Panc1 (cell line): ENCODE measurements at regions not wholly inside any gene's neighbourhood (a gene's known extent, or its start where the extent isn't known, plus 50 kb on each side); places are given as distances from the start of the nearest gene placed in this dataset.

Experiments used
- ATAC-seq: fragments of 200-7000 bp; cut with Tn5 transposase; 2 replicates; pipeline ENCODE4 v1.9.1; 2020; ENCODE audit warnings: mild to moderate bottlenecking, moderate library complexity
- BruUV-seq: library from RNA; stranded (reverse); fragments of 400-500 nt; replicated peaks from 2 replicates; lab custom pipeline; 2021; lab: Mats Ljungman, UMichigan
- CTCF ChIA-PET: fragments of 300-600 bp; sonication (Branson Sonifier 250); formaldehyde crosslinking; loops from one replicate; lab custom pipeline; 2022; ENCODE audit warnings: antibody characterized with exemption; lab: Charles Lee
- POLR2A ChIA-PET: fragments of 300-600 bp; sonication (Branson Sonifier 250); formaldehyde crosslinking; loops from one replicate; lab custom pipeline; 2022; ENCODE audit warnings: antibody characterized with exemption; lab: Charles Lee
- DNase-seq: peaks from one replicate; pipeline ENCODE4 v3.0.0-alpha.2; 2010; ENCODE audit warnings: low read depth, low spot score
- H3K27ac ChIP-seq: 2 replicates; pipeline ENCODE4 v1.5.1; 2011; ENCODE audit warnings: mild to moderate bottlenecking, low read length, inconsistent platforms
- H3K27me3 ChIP-seq: fragments of 200-500 bp; sonication (Bioruptor generic); 2 replicates; pipeline ENCODE4 v1.6.0; 2014; ENCODE audit warnings: low read length, inconsistent platforms; ENCODE audit not compliant: control insufficient read depth, insufficient read depth
- H3K36me3 ChIP-seq: fragments of 200-500 bp; sonication (Bioruptor generic); 2 replicates; pipeline ENCODE4 v1.5.1; 2014; ENCODE audit warnings: inconsistent platforms, mild to moderate bottlenecking, low read length, moderate library complexity; ENCODE audit not compliant: control insufficient read depth, insufficient read depth
- H3K4me1 ChIP-seq: 2 replicates; pipeline ENCODE4 v1.5.1; 2011; ENCODE audit warnings: inconsistent platforms, mild to moderate bottlenecking, low read length, moderate library complexity; ENCODE audit not compliant: control insufficient read depth, insufficient read depth
- H3K4me3 ChIP-seq, 2 experiments: 2 replicates each; pipeline ENCODE4 v1.5.1; 2011 to 2012; ENCODE audit warnings: low read depth in 2 of 2, low read length in 2 of 2, mild to moderate bottlenecking in 2 of 2, inconsistent platforms in 1 of 2, moderate library complexity in 1 of 2
- H3K9me3 ChIP-seq: fragments of 200-500 bp; sonication (Bioruptor generic); 2 replicates; pipeline ENCODE4 v1.5.1; 2014; ENCODE audit warnings: low read depth, mild to moderate bottlenecking, inconsistent platforms, low read length, moderate library complexity; ENCODE audit not compliant: control insufficient read depth, insufficient read depth
- CTCF ChIP-seq: fragments of 450-650 bp; IDR thresholded peaks from 2 replicates; pipeline ENCODE4 v1.5.1; 2017; ENCODE audit warnings: mild to moderate bottlenecking
- POLR2AphosphoS5 ChIP-seq: IDR thresholded peaks from 2 replicates; pipeline ENCODE4 v1.6.1; 2012; ENCODE audit warnings: mild to moderate bottlenecking, low read depth, low read length, moderate library complexity
- REST ChIP-seq, 2 experiments: IDR thresholded peaks; 2 replicates each; pipeline ENCODE4 v1.6.1; 2011 to 2012; ENCODE audit warnings: low read depth in 2 of 2, control low read depth in 1 of 2, low read length in 1 of 2, mild to moderate bottlenecking in 1 of 2, moderate library complexity in 1 of 2; ENCODE audit not compliant: insufficient read depth in 1 of 2
- SIN3A ChIP-seq: IDR thresholded peaks from 2 replicates; pipeline ENCODE4 v1.6.1; 2012; ENCODE audit warnings: low read depth, mild to moderate bottlenecking, low read length, moderate library complexity, borderline replicate concordance; ENCODE audit not compliant: insufficient read depth
- TCF7L2 ChIP-seq: IDR thresholded peaks from 2 replicates; pipeline ENCODE4 v1.6.1; 2011; ENCODE audit warnings: mild to moderate bottlenecking, low read depth, low read length, inconsistent platforms
- in situ Hi-C: cut with HindIII; loops from 2 replicates; pipeline ENCODE4 v1.10.0; 2016; ENCODE audit warnings: low sequenced_read_pairs, low pct_unique_long_range_greater_than_20kb
- intact Hi-C: fragments of 100-400 bp; cut with micrococcal nuclease; formaldehyde crosslinking; loops from one replicate; pipeline ENCODE4 v1.10.0; 2022; ENCODE audit not compliant: unreplicated experiment

- Histone ChIP-seq H3K4me3 (no peak overlapping the region), H3K4me1 (no peaks in the 10 kb centered on the region), H3K27ac (no peak overlapping the region), H3K9me3 (no peaks in the 10 kb centered on the region), H3K36me3 (no peaks in the 10 kb centered on the region), H3K27me3 (no peaks in the 10 kb centered on the region)
- TF ChIP-seq SIN3A (no peak), TCF7L2 (no peak), POLR2AphosphoS5 (no peak), REST (IDR thresholded peaks at IDR 0.05; ENCODE audit: insufficient read depth in 1 of 2, low read depth in 2 of 2, low read length in 1 of 2) (no peak), CTCF (no peak)
- intact Hi-C loops (no loop called here), in situ Hi-C loops (no loop called here)
- DNase-seq (no peak), ATAC-seq (no peak)
- ChIA-PET POLR2A (no interaction called here), CTCF (no interaction called here)
- BruUV-seq: no TSS peak
These were observed 606.7 kb upstream of the KLHL1 start for GRCh38 chr13:70714993-70715392.

GRCh38 chr13:70708775-70709174 is 600.5 kb upstream of the KLHL1 start:
- Histone ChIP-seq H3K27ac (no peak overlapping the region), H3K4me3 (no peak overlapping the region), H3K4me1 (no peaks in the 10 kb centered on the region), H3K27me3 (no peaks in the 10 kb centered on the region), H3K36me3 (no peaks in the 10 kb centered on the region), H3K9me3 (no peaks in the 10 kb centered on the region)
- TF ChIP-seq REST (IDR thresholded peaks at IDR 0.05; ENCODE audit: insufficient read depth in 1 of 2, low read depth in 2 of 2, low read length in 1 of 2) (no peak), POLR2AphosphoS5 (no peak), CTCF (no peak), TCF7L2 (no peak), SIN3A (no peak)
- in situ Hi-C loops: no loop called here
- BruUV-seq: no TSS peak
- POLR2A ChIA-PET: no interaction called here
- no peak for DNase-seq
- CTCF ChIA-PET: no interaction called here
- intact Hi-C loops: no loop called here
- no peak for ATAC-seq
